ENCODE measurements at regions not wholly inside any gene's neighbourhood (a gene's known extent, or its start where the extent isn't known, plus 50 kb on each side); places are given as distances from the start of the nearest gene placed in this dataset.

- H3K36me3 ChIP-seq (ENCODE audit: control insufficient read depth, insufficient read depth, low read length) = no peaks in the 10 kb centered on the region
- no peak overlapping the region for H3K4me3 ChIP-seq (ENCODE audit: low read length)
- H3K27ac ChIP-seq (ENCODE audit: low read depth, low read length) = no peak overlapping the region
- Mint-ChIP-seq H3K27ac (no peak overlapping the region), H3K36me3 (ENCODE audit: low read depth) (no peaks in the 10 kb centered on the region), H3K4me3 (no peak overlapping the region), H3K4me1 (peaks cover 5% of the 10 kb centered on the region), H3K9me3 (no peaks in the 10 kb centered on the region), H3K27me3 (ENCODE audit: insufficient read depth) (peaks cover 5% of the 10 kb centered on the region)
- H3K27me3 ChIP-seq (ENCODE audit: control insufficient read depth, insufficient read depth, low read length, poor library complexity, severe bottlenecking) = no peaks in the 10 kb centered on the region
- H3K9ac ChIP-seq (ENCODE audit: extremely low read depth, low read length, poor library complexity, severe bottlenecking) = no peak overlapping the region
- peak; percentile 77 for DNase-seq
- H3K9me3 ChIP-seq (ENCODE audit: control insufficient read depth, low read length) = no peaks in the 10 kb centered on the region
- TF ChIP-seq, protein P1, sequence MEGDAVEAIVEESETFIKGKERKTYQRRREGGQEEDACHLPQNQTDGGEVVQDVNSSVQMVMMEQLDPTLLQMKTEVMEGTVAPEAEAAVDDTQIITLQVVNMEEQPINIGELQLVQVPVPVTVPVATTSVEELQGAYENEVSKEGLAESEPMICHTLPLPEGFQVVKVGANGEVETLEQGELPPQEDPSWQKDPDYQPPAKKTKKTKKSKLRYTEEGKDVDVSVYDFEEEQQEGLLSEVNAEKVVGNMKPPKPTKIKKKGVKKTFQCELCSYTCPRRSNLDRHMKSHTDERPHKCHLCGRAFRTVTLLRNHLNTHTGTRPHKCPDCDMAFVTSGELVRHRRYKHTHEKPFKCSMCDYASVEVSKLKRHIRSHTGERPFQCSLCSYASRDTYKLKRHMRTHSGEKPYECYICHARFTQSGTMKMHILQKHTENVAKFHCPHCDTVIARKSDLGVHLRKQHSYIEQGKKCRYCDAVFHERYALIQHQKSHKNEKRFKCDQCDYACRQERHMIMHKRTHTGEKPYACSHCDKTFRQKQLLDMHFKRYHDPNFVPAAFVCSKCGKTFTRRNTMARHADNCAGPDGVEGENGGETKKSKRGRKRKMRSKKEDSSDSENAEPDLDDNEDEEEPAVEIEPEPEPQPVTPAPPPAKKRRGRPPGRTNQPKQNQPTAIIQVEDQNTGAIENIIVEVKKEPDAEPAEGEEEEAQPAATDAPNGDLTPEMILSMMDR (conservative IDR thresholded peaks at IDR 0.05) = no peak
- H3K4me1 ChIP-seq (ENCODE audit: control insufficient read depth, insufficient read depth, low read length) = no peaks in the 10 kb centered on the region
Observed at GRCh38 chr7:23918856-23919255, 208.8 kb downstream of the STK31 start.

DNA sequence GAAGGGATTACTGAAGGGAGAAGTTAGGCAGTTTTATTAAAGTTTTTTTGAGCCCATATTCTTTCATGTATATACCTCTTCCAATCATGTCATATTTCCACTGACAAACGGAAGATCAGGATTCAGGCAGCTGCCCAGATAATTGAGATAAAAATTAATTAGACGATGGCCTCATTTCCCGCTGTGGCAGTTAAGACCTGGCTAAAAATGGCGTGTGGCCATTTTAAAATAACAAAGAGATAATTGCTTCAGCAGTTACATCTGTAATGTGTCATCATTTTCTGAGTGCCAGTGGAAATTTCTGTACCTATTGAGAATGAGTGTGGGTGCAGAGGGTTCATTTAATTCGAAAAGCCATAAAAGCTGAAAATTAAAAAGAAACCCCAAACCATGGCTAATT is 215.1 kb downstream of the STK31 start:
- Mint-ChIP-seq H3K4me1 (no peaks in the 10 kb centered on the region), H3K4me3 (no peak overlapping the region), H3K9me3 (no peaks in the 10 kb centered on the region), H3K27me3 (ENCODE audit: insufficient read depth) (no peaks in the 10 kb centered on the region), H3K36me3 (ENCODE audit: low read depth) (no peaks in the 10 kb centered on the region), H3K27ac (no peak overlapping the region)
- Histone ChIP-seq H3K27me3 (ENCODE audit: control insufficient read depth, insufficient read depth, low read length, poor library complexity, severe bottlenecking) (no peaks in the 10 kb centered on the region), H3K36me3 (ENCODE audit: control insufficient read depth, insufficient read depth, low read length) (no peaks in the 10 kb centered on the region), H3K9me3 (ENCODE audit: control insufficient read depth, low read length) (no peaks in the 10 kb centered on the region), H3K9ac (ENCODE audit: extremely low read depth, low read length, poor library complexity, severe bottlenecking) (no peak overlapping the region), H3K27ac (ENCODE audit: low read depth, low read length) (no peak overlapping the region), H3K4me1 (ENCODE audit: control insufficient read depth, insufficient read depth, low read length) (no peaks in the 10 kb centered on the region), H3K4me3 (ENCODE audit: low read length) (no peak overlapping the region)
- WGBS, 2 experiments (ENCODE audit: insufficient coverage in 1 of 2, insufficient read length in 1 of 2) = 91 to 93% methylated on average over 5 of the region's 5 CpGs
- no peak for DNase-seq
- TF ChIP-seq, protein P1 (conservative IDR thresholded peaks at IDR 0.05) = no peak

DNA sequence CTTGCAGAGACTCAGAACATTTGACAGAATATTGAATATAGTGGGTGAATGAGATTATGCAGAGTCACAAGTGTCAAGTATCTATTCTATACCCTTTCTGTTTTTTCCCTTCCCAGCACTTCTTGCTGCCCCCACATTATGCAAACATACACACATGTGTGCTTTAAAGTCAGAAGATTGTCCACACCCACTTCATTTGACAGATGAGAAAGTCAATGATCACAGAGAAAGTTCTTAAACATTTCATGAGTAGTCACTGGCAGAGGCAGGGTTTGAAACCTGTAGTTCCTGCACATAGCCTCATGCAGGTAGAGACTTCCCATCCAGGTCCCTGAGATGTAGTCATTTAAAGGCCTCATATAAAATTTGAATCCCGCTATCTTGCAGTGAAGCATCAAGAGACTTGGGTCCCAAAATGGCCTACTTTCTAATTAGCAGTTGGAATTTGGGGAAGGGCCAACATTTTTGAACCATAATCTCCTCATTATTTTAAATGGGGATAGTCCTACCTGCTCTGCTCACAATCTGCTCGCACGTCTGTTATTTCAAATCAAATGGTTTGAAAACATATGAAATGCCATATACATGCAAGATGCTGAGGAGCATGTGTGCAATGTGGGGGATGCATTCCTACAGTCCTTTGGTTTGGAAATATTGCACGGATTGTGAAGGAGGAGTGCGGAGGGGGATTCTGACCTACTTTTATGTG is 217.8 kb downstream of the STK31 start:
- no peak overlapping the region for H3K4me3 ChIP-seq (ENCODE audit: low read length)
- no peaks in the 10 kb centered on the region for H3K4me1 Mint-ChIP-seq
- H3K4me3 Mint-ChIP-seq = no peak overlapping the region
- TF ChIP-seq, protein P1 (conservative IDR thresholded peaks at IDR 0.05) = no peak
- no peaks in the 10 kb centered on the region for H3K36me3 Mint-ChIP-seq (ENCODE audit: low read depth)
- no peaks in the 10 kb centered on the region for H3K9me3 Mint-ChIP-seq
- DNase-seq = no peak
- H3K27ac ChIP-seq (ENCODE audit: low read depth, low read length) = no peak overlapping the region
- no peaks in the 10 kb centered on the region for H3K4me1 ChIP-seq (ENCODE audit: control insufficient read depth, insufficient read depth, low read length)
- 94 to 100% methylated on average over 1 to 5 of the region's 5 CpGs for WGBS, 2 experiments (ENCODE audit: insufficient coverage in 1 of 2, insufficient read length in 1 of 2)
- no peaks in the 10 kb centered on the region for H3K9me3 ChIP-seq (ENCODE audit: control insufficient read depth, low read length)
- no peak overlapping the region for H3K9ac ChIP-seq (ENCODE audit: extremely low read depth, low read length, poor library complexity, severe bottlenecking)
- H3K27me3 Mint-ChIP-seq (ENCODE audit: insufficient read depth) = no peaks in the 10 kb centered on the region
- no peaks in the 10 kb centered on the region for H3K27me3 ChIP-seq (ENCODE audit: control insufficient read depth, insufficient read depth, low read length, poor library complexity, severe bottlenecking)
- H3K27ac Mint-ChIP-seq = no peak overlapping the region
- no peaks in the 10 kb centered on the region for H3K36me3 ChIP-seq (ENCODE audit: control insufficient read depth, insufficient read depth, low read length)
